HepG2 (cell line): ENCODE measurements at regions not wholly inside any gene's neighbourhood (a gene's known extent, or its start where the extent isn't known, plus 50 kb on each side); places are given as distances from the start of the nearest gene placed in this dataset.

Source experiments
- ATAC-seq: fragments of 200-7000 bp; cut with Tn5 transposase; 3 replicates; pipeline ENCODE4 v1.9.1; 2020; ENCODE audit warnings: mild to moderate bottlenecking, moderate library complexity
- BruUV-seq: library from RNA; stranded (reverse); fragments of 400-500 nt; replicated peaks from 2 replicates; lab custom pipeline; 2021; lab: Mats Ljungman, UMichigan
- CTCF ChIA-PET: fragments of 300-600 bp; formaldehyde crosslinking; extraction: SDS; loops from one replicate; lab custom pipeline; 2021; ENCODE audit warnings: low total read pairs, inconsistent platforms, low intra/inter-chr PET ratio; lab: Yijun Ruan, JAX
- POLR2A ChIA-PET: fragments of 350-600 bp; sonication (Branson Sonifier 250); formaldehyde crosslinking; loops from one replicate; lab custom pipeline; 2020; ENCODE audit warnings: antibody characterized with exemption, inconsistent platforms; lab: Yijun Ruan, JAX
- DNase-seq: peaks from one replicate; pipeline ENCODE4 v3.0.0-alpha.2; 2015; ENCODE audit warnings: low spot score
- FAIRE-seq: peaks from 3 replicates; lab custom pipeline; 2011; peaks lifted over from hg19 to GRCh38; lab: Jason Lieb, UNC
- H2AFZ ChIP-seq: one replicate; pipeline ENCODE4 v1.6.1; 2011; ENCODE audit warnings: low read length, inconsistent platforms
- H3K27ac ChIP-seq: fragments of 300-600 bp; 3 replicates; pipeline ENCODE4 v1.8.0; 2011; ENCODE audit warnings: mixed run types, mild to moderate bottlenecking, mixed read lengths, low read length, inconsistent platforms; ENCODE audit not compliant: insufficient read depth; ENCODE audit errors: extremely low read length
- H3K27me3 ChIP-seq, 2 experiments: fragments of 200-600 bp in 1 of 2; 2 replicates in 1 of 2; 3 replicates in 1 of 2; pipeline versions ENCODE4 v1.6.0 to v1.8.0; 2011; ENCODE audit warnings: low read length in 2 of 2, mild to moderate bottlenecking in 2 of 2, moderate library complexity in 2 of 2, inconsistent platforms in 1 of 2; ENCODE audit not compliant: insufficient read depth in 2 of 2, control insufficient read depth in 1 of 2
- H3K36me3 ChIP-seq, 2 experiments: fragments of 200-600 bp in 1 of 2; replicated peaks in 1 of 2; 2 replicates in 1 of 2; 3 replicates in 1 of 2; pipeline versions ENCODE4 v1.5.1 to v1.8.0; 2011; ENCODE audit warnings: low read length in 2 of 2, inconsistent platforms in 1 of 2; ENCODE audit not compliant: insufficient read depth in 2 of 2, control insufficient read depth in 1 of 2
- H3K4me1 ChIP-seq: 2 replicates; pipeline ENCODE4 v1.5.1; 2012; ENCODE audit warnings: low read length, inconsistent platforms; ENCODE audit not compliant: insufficient read depth
- H3K4me2 ChIP-seq: 2 replicates; pipeline ENCODE4 v1.6.0; 2011; ENCODE audit warnings: low read depth, low read length, inconsistent platforms
- H3K4me3 ChIP-seq, 3 experiments: fragments of 200-600 bp in 1 of 3; sonication (generic), shearing (Covaris generic) in 1 of 3; replicated peaks in 1 of 3; 2 replicates each; pipeline ENCODE4 v1.5.1; 2011 to 2016; ENCODE audit warnings: low read length in 3 of 3, inconsistent platforms in 2 of 3, low read depth in 2 of 3, mild to moderate bottlenecking in 2 of 3, control low read depth in 1 of 3, mixed read lengths in 1 of 3; ENCODE audit not compliant: insufficient read depth in 1 of 3
- H3K79me2 ChIP-seq: one replicate; pipeline ENCODE4 v1.6.1; 2011; ENCODE audit warnings: low read length, inconsistent platforms; ENCODE audit not compliant: insufficient read depth
- H3K9ac ChIP-seq: 2 replicates; pipeline ENCODE4 v1.6.0; 2011; ENCODE audit warnings: mild to moderate bottlenecking, low read depth, low read length, inconsistent platforms; ENCODE audit not compliant: insufficient read depth
- H3K9me3 ChIP-seq: 2 replicates; pipeline ENCODE4 v1.5.1; 2012; ENCODE audit warnings: mild to moderate bottlenecking, low read length
- H4K20me1 ChIP-seq: 2 replicates; pipeline ENCODE4 v1.6.0; 2011; ENCODE audit warnings: inconsistent platforms, mild to moderate bottlenecking, low read length, moderate library complexity; ENCODE audit not compliant: insufficient read depth
- DNMT1 ChIP-seq: sonication (generic); formaldehyde crosslinking; IDR thresholded peaks from 2 replicates; pipeline ENCODE4 v1.5.1; 2020; ENCODE audit warnings: mild to moderate bottlenecking, missing genetic modification reagents
- EHMT2 ChIP-seq: fragments of 200-600 bp; sonication (generic); IDR thresholded peaks from 2 replicates; pipeline ENCODE4 v1.7.0; 2017; ENCODE audit warnings: antibody characterized with exemption, low read depth, low read length, borderline replicate concordance
- ELF3 ChIP-seq: IDR thresholded peaks from 2 replicates; pipeline ENCODE4 v1.6.1; 2016; ENCODE audit warnings: missing genetic modification reagents, missing compliant biosample characterization
- FIP1L1 ChIP-seq: fragments of 200-400 bp; formaldehyde crosslinking; IDR thresholded peaks from 2 replicates; pipeline ENCODE4 v1.6.1; 2018; ENCODE audit warnings: low read depth, mild to moderate bottlenecking, low read length, moderate library complexity, borderline replicate concordance; ENCODE audit not compliant: insufficient read depth
- IRF9 ChIP-seq: sonication (generic); formaldehyde crosslinking; IDR thresholded peaks from 2 replicates; pipeline ENCODE4 v1.8.0; 2022; ENCODE audit warnings: missing genetic modification reagents, mild to moderate bottlenecking, borderline replicate concordance
- MAFF ChIP-seq: IDR thresholded peaks from 2 replicates; pipeline ENCODE4 v1.6.1; 2011; ENCODE audit warnings: low read depth, low read length, improper control_type of control experiment
- NFE2L2 ChIP-seq: fragments of 150-350 bp; IDR thresholded peaks from 2 replicates; pipeline ENCODE4 v1.6.1; 2014; ENCODE audit warnings: low read length
- NR2C2 ChIP-seq: sonication (generic); formaldehyde crosslinking; IDR thresholded peaks from 2 replicates; pipeline ENCODE4 v1.4.0; 2020; ENCODE audit warnings: missing genetic modification reagents, mild to moderate bottlenecking, moderate library complexity, borderline replicate concordance
- PAWR ChIP-seq: sonication (generic); formaldehyde crosslinking; IDR thresholded peaks from 2 replicates; pipeline ENCODE4 v1.4.0; 2020; ENCODE audit warnings: missing genetic modification reagents, mild to moderate bottlenecking, borderline replicate concordance
- PHF5A ChIP-seq: IDR thresholded peaks from one replicate; pipeline ENCODE4 v1.6.1; 2018; ENCODE audit warnings: low read depth, missing genetic modification reagents; ENCODE audit not compliant: unreplicated experiment
- RARA ChIP-seq: IDR thresholded peaks from 2 replicates; pipeline ENCODE4 v1.6.1; 2016; ENCODE audit warnings: missing genetic modification reagents, missing compliant biosample characterization
- SMAD3 ChIP-seq: sonication (generic); formaldehyde crosslinking; IDR thresholded peaks from 2 replicates; pipeline ENCODE4 v1.4.0; 2020; ENCODE audit warnings: missing genetic modification reagents
- THAP7 ChIP-seq: sonication (generic); formaldehyde crosslinking; IDR thresholded peaks from 2 replicates; pipeline ENCODE4 v1.8.1; 2023; ENCODE audit warnings: mild to moderate bottlenecking, missing genetic modification reagents
- ZBTB10 ChIP-seq: sonication (generic); formaldehyde crosslinking; IDR thresholded peaks from 2 replicates; pipeline ENCODE4 v1.4.0; 2020; ENCODE audit warnings: missing genetic modification reagents, borderline replicate concordance
- ZKSCAN1 ChIP-seq: fragments of 150-350 bp; IDR thresholded peaks from 2 replicates; pipeline ENCODE4 v1.6.1; 2014; ENCODE audit warnings: low read length
- ZNF124 ChIP-seq: sonication (generic); formaldehyde crosslinking; IDR thresholded peaks from 2 replicates; pipeline ENCODE4 v1.4.0; 2020; ENCODE audit warnings: missing genetic modification reagents
- ZNF530 ChIP-seq: sonication (generic); formaldehyde crosslinking; IDR thresholded peaks from 2 replicates; pipeline ENCODE4 v1.5.0; 2020; ENCODE audit warnings: low read depth, mild to moderate bottlenecking, missing genetic modification reagents
- ZNF567 ChIP-seq: sonication (generic); formaldehyde crosslinking; IDR thresholded peaks from 2 replicates; pipeline ENCODE4 v1.8.1; 2023; ENCODE audit warnings: mild to moderate bottlenecking, missing genetic modification reagents, borderline replicate concordance
- ZNF740 ChIP-seq: sonication (generic); formaldehyde crosslinking; IDR thresholded peaks from 2 replicates; pipeline ENCODE4 v1.4.0; 2020; ENCODE audit warnings: missing genetic modification reagents
- WGBS: methylation state at CpG from one replicate; pipeline ENCODE4 v1.1.6; 2017; ENCODE audit warnings: low lambda C conversion rate; 5-methylcytosine and 5-hydroxymethylcytosine counted together
- in situ Hi-C: cut with HindIII; loops from 2 replicates; pipeline ENCODE4 v1.10.0; 2017; ENCODE audit warnings: low pct_unique_long_range_greater_than_20kb; ENCODE audit not compliant: extremely low pct_ligation_motif_present
- intact Hi-C: fragments of 100-400 bp; cut with micrococcal nuclease; formaldehyde crosslinking; loops from one replicate; pipeline ENCODE4 v1.10.0; 2022; ENCODE audit not compliant: unreplicated experiment

- no peak for TF ChIP-seq ZNF740 (CRISPR knock-in tag)
- no peak for TF ChIP-seq SMAD3 (CRISPR knock-in tag)
- TF ChIP-seq FIP1L1 = no peak
- no peak for TF ChIP-seq THAP7 (CRISPR knock-in tag)
- no peak for TF ChIP-seq MAFF
- TF ChIP-seq, all 625 proteins: peak for 0
Measured at GRCh38 chr13:23069566-23069965, 111.2 kb upstream of the SGCG start (continued).

- Histone ChIP-seq H2AFZ (no peak overlapping the region), H3K9me3 (no peaks in the 10 kb centered on the region), H3K4me2 (no peak overlapping the region), H3K27me3 (no peaks in the 10 kb centered on the region), H3K79me2 (no peaks in the 10 kb centered on the region), H3K4me1 (no peaks in the 10 kb centered on the region), H3K27ac (no peak overlapping the region), H3K4me3 (no peak overlapping the region), H3K36me3 (no peaks in the 10 kb centered on the region), H4K20me1 (no peaks in the 10 kb centered on the region), H3K9ac (no peak overlapping the region)
- intact Hi-C loops (no loop called here), in situ Hi-C loops (no loop called here)
- DNase-seq (no peak), FAIRE-seq (no peak), ATAC-seq (no peak)
- WGBS = 1% methylated on average over 5 of the region's 5 CpGs
- POLR2A ChIA-PET = no interaction called here
- BruUV-seq = no TSS peak
- CTCF ChIA-PET = no interaction called here
- no peak for TF ChIP-seq PHF5A (CRISPR knock-in tag)
- no peak for TF ChIP-seq ZNF740 (CRISPR knock-in tag)
- TF ChIP-seq PAWR (CRISPR knock-in tag) = no peak
- TF ChIP-seq ZNF124 (CRISPR knock-in tag) = no peak
- no peak for TF ChIP-seq DNMT1 (CRISPR knock-in tag)
- TF ChIP-seq ZBTB10 (CRISPR knock-in tag) = no peak
- TF ChIP-seq ELF3 (CRISPR knock-in tag) = no peak
- no peak for TF ChIP-seq ZKSCAN1
- TF ChIP-seq ZNF530 = no peak
- TF ChIP-seq NFE2L2 = no peak
- no peak for TF ChIP-seq NR2C2 (CRISPR knock-in tag)
- TF ChIP-seq EHMT2 = no peak
- no peak for TF ChIP-seq RARA
- TF ChIP-seq IRF9 (CRISPR knock-in tag) = no peak
- TF ChIP-seq ZNF567 = no peak
Measured at GRCh38 chr13:23074075-23074828, 106.5 kb upstream of the SGCG start.
